Sigmoid colon (tissue), 6 donors: ENCODE measurements at regions not wholly inside any gene's neighbourhood (a gene's known extent, or its start where the extent isn't known, plus 50 kb on each side); places are given as distances from the start of the nearest gene placed in this dataset.

ENCODE experiments used
- DNase-seq: peaks from one replicate; pipeline ENCODE4 v3.0.0-alpha.2; 2019
- H3K27ac ChIP-seq, 4 donors: fragments of 200-600 bp; sonication (generic); one replicate each; pipeline ENCODE4 v1.5.1; 2016 to 2019; ENCODE audit warnings: mild to moderate bottlenecking in 1 of 4
- H3K27me3 ChIP-seq, 3 donors: fragments of 200-600 bp; sonication (generic); one replicate each; pipeline ENCODE4 v1.5.1; 2019; ENCODE audit warnings: mild to moderate bottlenecking in 1 of 3
- H3K36me3 ChIP-seq, 4 donors: fragments of 200-600 bp; sonication (generic); one replicate each; pipeline ENCODE4 v1.5.1; 2016 to 2019
- H3K4me1 ChIP-seq, 4 donors: fragments of 200-600 bp; sonication (generic); one replicate each; pipeline ENCODE4 v1.5.1; 2017 to 2019
- H3K4me3 ChIP-seq, 4 donors: fragments of 200-600 bp; sonication (generic); one replicate each; pipeline ENCODE4 v1.5.1; 2017 to 2019; ENCODE audit warnings: mild to moderate bottlenecking in 2 of 4, moderate library complexity in 1 of 4
- H3K9me3 ChIP-seq, 4 donors: fragments of 200-600 bp in 3 of 4; sonication (generic) in 3 of 4; one replicate each; pipeline versions ENCODE4 v1.5.1 to v1.6.1; 2013 to 2019
- CTCF ChIP-seq, 4 experiments: fragments of 450-650 bp in 3 of 4; fragments of 200-600 bp in 1 of 4; IDR thresholded peaks; one replicate each; pipeline ENCODE4 v1.5.1; 2016 to 2019; ENCODE audit warnings: antibody characterized with exemption in 4 of 4, mild to moderate bottlenecking in 3 of 4, moderate library complexity in 2 of 4
- EP300 ChIP-seq, 4 donors: sonication (generic); formaldehyde crosslinking; IDR thresholded peaks; one replicate each; pipeline ENCODE4 v1.6.1; 2017; ENCODE audit warnings: antibody characterized with exemption in 4 of 4
- POLR2A ChIP-seq, 2 donors: fragments of 450-650 bp; IDR thresholded peaks; one replicate each; pipeline ENCODE4 v1.6.1; 2016; ENCODE audit warnings: antibody characterized with exemption in 2 of 2, mild to moderate bottlenecking in 2 of 2, moderate library complexity in 2 of 2
- POLR2AphosphoS5 ChIP-seq, 4 donors: sonication (generic); formaldehyde crosslinking; IDR thresholded peaks; one replicate each; pipeline ENCODE4 v1.6.1; 2017; ENCODE audit warnings: antibody characterized with exemption in 4 of 4
- WGBS, 2 donors: extraction: QIAGEN DNeasy Blood & Tissue Kit; methylation state at CpG; one replicate each; pipeline ENCODE4 v1.1.7; 2013; 5-methylcytosine and 5-hydroxymethylcytosine counted together
- intact Hi-C: fragments of 100-400 bp; cut with DNase I; formaldehyde crosslinking; loops from one replicate; pipeline ENCODE4 v1.15.1; 2023
- donor health status: healthy with polysubstance abuse.
- donor health status: healthy.

GRCh38 chr5:52638732-52639131, 149.0 kb upstream of the ITGA1 start:
- Histone ChIP-seq H3K4me1 (no peaks in the 10 kb centered on the region), H3K4me3 (no peak overlapping the region), H3K27ac (no peak overlapping the region), H3K27me3 (no peaks in the 10 kb centered on the region), H3K9me3 (peaks cover 0 to 2% (median 0%) of the 10 kb centered on the region in 4 donors), H3K36me3 (no peaks in the 10 kb centered on the region)
- TF ChIP-seq EP300 (IDR thresholded peaks at IDR 0.05): no peak
- TF ChIP-seq POLR2A (IDR thresholded peaks at IDR 0.05): no peak
- TF ChIP-seq POLR2AphosphoS5 (IDR thresholded peaks at IDR 0.05): no peak
- no peak for TF ChIP-seq CTCF (IDR thresholded peaks at IDR 0.05)
- intact Hi-C loops: no loop called here
- 9 to 42% methylated on average over 1 of the region's 1 CpG for WGBS, 2 donors
- DNase-seq: no peak

- 45 to 78% methylated on average over 2 of the region's 2 CpGs for WGBS, 2 donors
These were observed 139.0 kb upstream of the ITGA1 start for GRCh38 chr5:52648726-52649125.

GRCh38 chr5:52655163-52655562, 132.6 kb upstream of the ITGA1 start:
- no peaks in the 10 kb centered on the region for H3K4me1 ChIP-seq
- WGBS, 2 donors: 23 to 63% methylated on average over 1 of the region's 1 CpG
- no peak for TF ChIP-seq CTCF (IDR thresholded peaks at IDR 0.05)
- TF ChIP-seq POLR2A (IDR thresholded peaks at IDR 0.05): no peak
- no peak for TF ChIP-seq EP300 (IDR thresholded peaks at IDR 0.05)
- no peak for TF ChIP-seq POLR2AphosphoS5 (IDR thresholded peaks at IDR 0.05)
- H3K27me3 ChIP-seq: no peaks in the 10 kb centered on the region
- H3K9me3 ChIP-seq: no peaks in the 10 kb centered on the region
- no peak overlapping the region for H3K27ac ChIP-seq
- H3K4me3 ChIP-seq: no peak overlapping the region
- H3K36me3 ChIP-seq: no peaks in the 10 kb centered on the region
- no peak for DNase-seq
- intact Hi-C loops: no loop called here

More at GRCh38 chr5:52648726-52649125, 139.0 kb upstream of the ITGA1 start:
- no peaks in the 10 kb centered on the region for H3K9me3 ChIP-seq
- intact Hi-C loops: no loop called here
- H3K36me3 ChIP-seq: no peaks in the 10 kb centered on the region
- H3K4me3 ChIP-seq: no peak overlapping the region
- TF ChIP-seq CTCF (IDR thresholded peaks at IDR 0.05) (no peak), EP300 (IDR thresholded peaks at IDR 0.05) (no peak), POLR2A (IDR thresholded peaks at IDR 0.05) (no peak), POLR2AphosphoS5 (IDR thresholded peaks at IDR 0.05) (no peak)
- no peak overlapping the region for H3K27ac ChIP-seq
- no peaks in the 10 kb centered on the region for H3K4me1 ChIP-seq
- no peak for DNase-seq
- H3K27me3 ChIP-seq: no peaks in the 10 kb centered on the region

GRCh38 chr5:52656569-52657246, 131.0 kb upstream of the ITGA1 start:
- Histone ChIP-seq H3K27me3 (no peaks in the 10 kb centered on the region), H3K4me1 (no peaks in the 10 kb centered on the region), H3K36me3 (no peaks in the 10 kb centered on the region), H3K9me3 (no peaks in the 10 kb centered on the region), H3K27ac (no peak overlapping the region), H3K4me3 (no peak overlapping the region)
- TF ChIP-seq POLR2AphosphoS5 (IDR thresholded peaks at IDR 0.05) (no peak), POLR2A (IDR thresholded peaks at IDR 0.05) (no peak)
- intact Hi-C loops: loop anchor here (2.0 kb wide), 1 partner anchor 1694 kb away; no protein-coding TSS in a partner anchor
- 45 to 55% methylated on average over 4 of the region's 4 CpGs for WGBS, 2 donors
- no peak for DNase-seq

- DNase-seq: no peak
- WGBS, 2 donors: 0 to 7% methylated on average over 3 of the region's 3 CpGs
- intact Hi-C loops: loop anchor here (2.0 kb wide), 1 partner anchor 1694 kb away; no protein-coding TSS in a partner anchor
- no peaks in the 10 kb centered on the region for H3K27me3 ChIP-seq
- H3K4me1 ChIP-seq: no peaks in the 10 kb centered on the region
- H3K27ac ChIP-seq: no peak overlapping the region
- H3K9me3 ChIP-seq: no peaks in the 10 kb centered on the region
- no peaks in the 10 kb centered on the region for H3K36me3 ChIP-seq
- no peak overlapping the region for H3K4me3 ChIP-seq
- TF ChIP-seq POLR2A (IDR thresholded peaks at IDR 0.05) (no peak), CTCF (IDR thresholded peaks at IDR 0.05) (peak in 3 of 4 experiments; percentile 36 to 56 (median 42))
These were observed 130.5 kb upstream of the ITGA1 start for GRCh38 chr5:52657247-52657645.
